Skeletal muscle cell (primary cell): ENCODE measurements at regions not wholly inside any gene's neighbourhood (a gene's known extent, or its start where the extent isn't known, plus 50 kb on each side); places are given as distances from the start of the nearest gene placed in this dataset.

Source experiments
- DNase-seq: peaks from one replicate; pipeline ENCODE4 v3.0.0-alpha.2; 2010; ENCODE audit warnings: low read depth
- H3K4me3 ChIP-seq: 2 replicates; pipeline ENCODE4 v1.5.1; 2011; ENCODE audit warnings: low read depth, mild to moderate bottlenecking, control low read depth, low read length, moderate library complexity

DNA sequence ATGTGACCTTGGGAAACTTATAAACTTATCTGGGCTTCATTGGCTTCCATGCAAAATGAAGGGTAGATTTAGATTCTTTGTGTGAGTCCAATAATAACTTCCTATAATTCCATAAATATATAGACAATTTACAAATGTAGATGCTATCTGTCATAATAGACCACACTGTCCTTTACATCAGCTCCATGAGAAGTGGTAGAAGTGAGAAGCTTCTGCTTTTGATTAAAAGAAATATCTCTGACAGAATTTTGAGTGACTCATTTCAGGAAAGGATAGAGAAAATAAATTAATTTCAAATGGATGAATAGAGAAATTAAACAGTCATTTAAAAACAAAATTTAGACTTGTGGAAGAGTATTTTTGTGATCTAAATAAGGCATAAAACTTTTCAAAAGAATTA, 329.7 kb upstream of the ATP2B1 start:
- DNase-seq: no peak
- H3K4me3 ChIP-seq: no peak overlapping the region

GRCh38 chr12:90037740-90038139, 329.1 kb upstream of the ATP2B1 start:
- no peak overlapping the region for H3K4me3 ChIP-seq
- no peak for DNase-seq

DNA sequence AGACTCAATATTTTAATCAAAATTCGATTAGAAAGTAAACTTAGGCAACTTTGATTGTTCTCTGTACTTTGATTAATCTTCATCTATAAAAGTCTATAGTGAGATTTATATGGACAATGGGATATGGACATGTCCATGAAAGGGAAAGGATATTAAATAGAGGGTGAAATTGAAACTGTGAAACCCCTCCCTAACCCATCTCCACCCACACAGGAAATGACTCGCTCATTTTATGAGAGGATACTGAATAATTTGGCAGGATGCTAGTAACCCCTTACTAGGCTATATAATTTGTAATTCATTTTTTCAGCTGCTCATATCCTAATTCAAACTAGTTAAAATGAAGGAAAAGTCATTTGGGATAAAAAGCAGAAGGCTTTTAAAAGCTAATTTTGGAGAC, 328.0 kb upstream of the ATP2B1 start:
- no peak overlapping the region for H3K4me3 ChIP-seq
- no peak for DNase-seq

GRCh38 chr12:90030726-90031125, 322.1 kb upstream of the ATP2B1 start:
- DNase-seq: no peak
- H3K4me3 ChIP-seq: no peak overlapping the region

- no peak for DNase-seq
- H3K4me3 ChIP-seq: no peak overlapping the region
Observed at GRCh38 chr12:90029317-90029716, 320.7 kb upstream of the ATP2B1 start.

- no peak for DNase-seq
- H3K4me3 ChIP-seq: no peak overlapping the region
Observed at GRCh38 chr12:90028635-90029051, 320.0 kb upstream of the ATP2B1 start.

DNA sequence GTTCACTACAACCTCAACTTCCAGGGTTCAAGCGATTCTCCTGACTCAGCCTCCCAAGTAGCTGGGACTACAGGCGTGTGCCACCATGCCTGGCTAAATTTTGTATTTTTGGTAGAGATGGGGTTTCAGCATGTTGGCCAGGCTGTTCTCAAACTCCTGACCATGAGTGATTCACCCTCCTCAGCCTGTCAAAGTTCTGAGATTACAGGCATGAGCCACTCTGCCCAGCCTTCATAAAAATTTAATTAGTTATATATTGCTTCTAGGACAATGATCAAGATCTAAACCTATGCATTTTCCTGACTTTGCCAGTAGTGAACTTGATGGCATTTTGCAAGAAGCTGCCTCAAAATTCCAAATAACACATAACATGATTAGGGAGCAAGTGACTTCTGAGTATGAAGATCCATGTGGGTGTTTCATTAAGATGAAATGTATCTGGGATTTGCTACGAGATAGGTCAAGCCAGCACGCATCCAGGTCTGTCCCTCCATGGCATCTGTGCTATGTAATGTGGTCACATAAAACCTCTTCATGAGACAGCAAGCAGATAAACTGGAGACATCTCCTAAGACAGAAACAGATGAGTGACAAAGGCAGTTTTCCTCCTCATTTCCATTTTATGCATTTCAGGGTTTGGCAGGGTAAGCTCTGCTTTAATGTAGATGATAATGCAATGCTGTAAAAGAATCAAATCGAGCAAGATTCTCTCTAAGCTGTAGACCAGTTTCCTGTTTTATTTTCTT, 319.4 kb upstream of the ATP2B1 start:
- no peak overlapping the region for H3K4me3 ChIP-seq
- no peak for DNase-seq

DNA sequence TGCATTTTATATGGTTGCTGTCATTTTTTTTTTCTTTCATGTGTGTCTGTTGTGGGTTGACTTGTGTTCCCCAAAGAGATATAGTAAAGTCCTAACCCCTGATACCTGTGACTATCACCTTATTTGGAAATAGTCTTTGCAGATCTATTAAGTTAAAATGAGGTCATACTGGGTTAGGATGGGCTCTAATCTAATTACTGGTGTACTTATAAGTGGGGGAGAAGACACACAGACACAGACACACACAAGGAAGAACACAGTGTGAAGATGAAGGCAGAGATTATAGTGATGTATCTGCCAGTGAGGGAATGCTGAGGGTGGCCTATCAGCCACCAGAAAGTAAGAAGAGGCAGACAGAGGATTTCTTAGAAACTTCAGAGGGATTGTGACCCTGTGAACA, 318.4 kb upstream of the ATP2B1 start:
- no peak overlapping the region for H3K4me3 ChIP-seq
- DNase-seq: no peak

GRCh38 chr12:90026516-90026915, 317.9 kb upstream of the ATP2B1 start:
- H3K4me3 ChIP-seq: no peak overlapping the region
- DNase-seq: no peak

DNA sequence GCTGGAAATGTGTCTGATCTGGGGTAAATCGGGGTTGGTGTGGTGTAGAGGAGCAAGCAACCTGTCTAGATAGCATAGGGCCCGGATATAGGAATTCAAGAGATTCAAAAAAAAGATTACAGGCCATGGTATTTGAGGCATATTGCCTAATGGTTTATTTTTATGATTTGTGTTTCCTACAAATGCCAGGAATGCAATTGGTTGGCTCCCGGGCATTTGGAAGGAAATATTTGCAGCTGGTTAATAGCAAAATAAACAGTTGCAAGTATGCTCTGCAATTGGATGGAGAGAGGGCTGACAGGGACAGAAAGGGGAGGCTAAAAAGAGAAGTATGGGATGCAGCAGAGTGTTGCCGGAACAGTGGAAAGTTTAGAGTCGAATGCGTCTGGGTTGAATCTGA, 315.6 kb upstream of the ATP2B1 start:
- DNase-seq: no peak
- H3K4me3 ChIP-seq: no peak overlapping the region

GRCh38 chr12:90023207-90023900, 314.7 kb upstream of the ATP2B1 start:
- no peak for DNase-seq
- H3K4me3 ChIP-seq: no peak overlapping the region

- DNase-seq: no peak
- no peak overlapping the region for H3K4me3 ChIP-seq
Observed at GRCh38 chr12:90021795-90022440, 313.3 kb upstream of the ATP2B1 start.

- H3K4me3 ChIP-seq: no peak overlapping the region
- DNase-seq: no peak
Observed at GRCh38 chr12:90020881-90021280, 312.2 kb upstream of the ATP2B1 start.

DNA sequence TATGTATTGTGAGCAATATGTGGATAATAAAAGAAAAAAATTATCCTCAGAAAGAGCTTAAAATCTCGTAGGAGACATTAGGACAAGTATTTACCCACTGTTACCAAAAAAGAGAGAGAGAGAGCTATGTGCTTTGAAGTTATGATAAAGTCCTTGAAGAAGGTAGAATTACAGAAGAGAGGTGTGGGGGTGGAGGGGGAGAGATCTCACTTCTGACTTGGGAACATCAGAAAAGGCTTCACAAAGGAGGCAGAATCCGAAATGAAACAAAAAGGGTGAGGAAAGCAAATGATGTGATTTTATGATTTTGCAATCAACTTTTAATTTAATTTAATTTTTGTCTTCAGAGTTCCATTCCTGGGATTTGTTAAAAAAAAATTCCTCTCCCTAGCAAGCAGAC, 311.8 kb upstream of the ATP2B1 start:
- H3K4me3 ChIP-seq: no peak overlapping the region
- DNase-seq: no peak

GRCh38 chr12:90020014-90020413, 311.4 kb upstream of the ATP2B1 start:
- H3K4me3 ChIP-seq: no peak overlapping the region
- DNase-seq: no peak

- no peak overlapping the region for H3K4me3 ChIP-seq
- DNase-seq: no peak
Observed at GRCh38 chr12:90017316-90017715, 308.7 kb upstream of the ATP2B1 start.

- no peak for DNase-seq
- no peak overlapping the region for H3K4me3 ChIP-seq
Observed at GRCh38 chr12:90015228-90015627, 306.6 kb upstream of the ATP2B1 start.

DNA sequence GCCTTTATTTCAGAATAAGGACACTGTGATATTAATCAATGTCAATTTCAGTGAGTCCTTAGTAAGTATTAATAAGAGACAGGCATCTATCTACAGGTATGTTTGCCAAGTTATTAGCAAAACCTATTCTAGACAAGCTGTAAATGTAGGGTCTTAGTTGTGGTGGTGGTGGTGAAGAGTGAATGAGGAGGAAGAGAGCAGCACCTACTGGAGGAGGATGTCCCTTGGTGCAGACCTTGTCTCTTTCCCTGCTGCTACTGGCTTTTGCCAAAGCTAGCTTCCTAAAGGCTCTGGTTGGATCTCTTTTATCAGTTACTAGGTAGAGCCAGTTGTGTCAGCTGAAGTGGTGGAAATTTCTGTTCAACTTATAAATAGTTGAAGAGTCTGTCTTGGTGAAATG, 304.8 kb upstream of the ATP2B1 start:
- H3K4me3 ChIP-seq: no peak overlapping the region
- no peak for DNase-seq

GRCh38 chr12:90010089-90010488, 301.5 kb upstream of the ATP2B1 start:
- DNase-seq: no peak
- H3K4me3 ChIP-seq: no peak overlapping the region

GRCh38 chr12:90008277-90008676, 299.6 kb upstream of the ATP2B1 start:
- no peak for DNase-seq
- no peak overlapping the region for H3K4me3 ChIP-seq
